Breast epithelium (tissue), 4 donors: ENCODE measurements at regions not wholly inside any gene's neighbourhood (a gene's known extent, or its start where the extent isn't known, plus 50 kb on each side); places are given as distances from the start of the nearest gene placed in this dataset.
A peak's percentile ranks its signal among the peaks of the same experiment; 100 is the strongest.
"Not testable (repeated sequence)": the region's sequence is repeated elsewhere in the genome, so short reads cannot be mapped to it uniquely, and the experiment has no call there.

ENCODE experiments used
- DNase-seq, 2 donors: peaks; one replicate each; pipeline ENCODE4 v3.0.0-alpha.2; 2019; ENCODE audit warnings: low spot score in 2 of 2
- H3K27ac ChIP-seq, 2 donors: fragments of 200-600 bp; sonication (generic) in 1 of 2; one replicate each; pipeline ENCODE4 v1.5.1; 2016 to 2019; ENCODE audit warnings: mild to moderate bottlenecking in 1 of 2
- H3K27me3 ChIP-seq, 2 donors: fragments of 200-600 bp; sonication (generic) in 1 of 2; one replicate each; pipeline versions ENCODE4 v1.5.1 to v1.6.0; 2017 to 2019; ENCODE audit warnings: control low read depth in 1 of 2, mild to moderate bottlenecking in 1 of 2
- H3K36me3 ChIP-seq: fragments of 200-600 bp; one replicate; pipeline ENCODE4 v1.5.1; 2019
- H3K4me1 ChIP-seq, 2 donors: fragments of 200-600 bp; sonication (generic); one replicate each; pipeline ENCODE4 v1.5.1; 2016 to 2019; ENCODE audit warnings: control low read depth in 1 of 2
- H3K4me3 ChIP-seq, 3 donors: fragments of 200-600 bp; sonication (generic); 1 replicate in 2 of 3; 2 replicates in 1 of 3; pipeline ENCODE4 v1.5.1; 2016 to 2019; ENCODE audit warnings: mild to moderate bottlenecking in 3 of 3, moderate library complexity in 2 of 3
- H3K9me3 ChIP-seq, 2 donors: fragments of 200-600 bp; sonication (generic) in 1 of 2; one replicate each; pipeline ENCODE4 v1.5.1; 2016 to 2019; ENCODE audit warnings: control low read depth in 1 of 2
- POLR2A ChIP-seq: fragments of 450-650 bp; IDR thresholded peaks from one replicate; pipeline ENCODE4 v1.6.1; 2016; ENCODE audit warnings: antibody characterized with exemption, mild to moderate bottlenecking, moderate library complexity
- POLR2AphosphoS5 ChIP-seq, 3 donors: sonication (generic); formaldehyde crosslinking; IDR thresholded peaks; one replicate each; pipeline ENCODE4 v1.6.1; 2017; ENCODE audit warnings: antibody characterized with exemption in 3 of 3
- intact Hi-C: fragments of 100-400 bp; cut with DNase I; formaldehyde crosslinking; loops from one replicate; pipeline ENCODE4 v1.15.1; 2023; ENCODE audit warnings: low total_unique reads
- TF ChIP-seq, protein P1 (sequence below), 3 donors: fragments of 450-650 bp; IDR thresholded peaks; one replicate each; pipeline ENCODE4 v1.5.1; 2016 to 2017; ENCODE audit warnings: antibody characterized with exemption in 3 of 3, mild to moderate bottlenecking in 3 of 3, moderate library complexity in 3 of 3

DNA sequence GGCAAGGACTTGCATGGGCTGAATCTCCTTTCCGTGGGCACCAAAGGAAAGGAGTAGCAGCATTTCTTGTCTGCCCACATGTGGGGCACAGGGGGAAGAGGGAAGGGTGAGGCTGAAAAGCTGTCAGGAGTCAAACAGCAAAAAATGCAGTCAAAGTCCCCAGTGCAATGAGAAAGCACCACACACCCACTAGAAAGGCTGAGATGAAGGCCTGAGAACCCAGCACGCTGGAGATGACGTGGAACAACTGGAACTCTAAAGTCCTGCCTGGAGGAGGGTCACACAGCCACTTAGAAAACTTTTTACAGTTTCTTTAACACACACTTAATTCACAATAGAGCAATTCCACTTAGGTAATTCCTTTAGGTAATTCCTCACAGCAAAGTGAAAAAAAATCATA lies 94.6 kb upstream of the IGFBPL1 start:
- H3K9me3 ChIP-seq: no peaks in the 10 kb centered on the region
- no peak overlapping the region for H3K27ac ChIP-seq
- H3K4me1 ChIP-seq: no peaks in the 10 kb centered on the region
- H3K36me3 ChIP-seq: no peaks in the 10 kb centered on the region
- TF ChIP-seq POLR2AphosphoS5 (IDR thresholded peaks at IDR 0.05) (no peak), POLR2A (no peak)
- TF ChIP-seq, protein P1, sequence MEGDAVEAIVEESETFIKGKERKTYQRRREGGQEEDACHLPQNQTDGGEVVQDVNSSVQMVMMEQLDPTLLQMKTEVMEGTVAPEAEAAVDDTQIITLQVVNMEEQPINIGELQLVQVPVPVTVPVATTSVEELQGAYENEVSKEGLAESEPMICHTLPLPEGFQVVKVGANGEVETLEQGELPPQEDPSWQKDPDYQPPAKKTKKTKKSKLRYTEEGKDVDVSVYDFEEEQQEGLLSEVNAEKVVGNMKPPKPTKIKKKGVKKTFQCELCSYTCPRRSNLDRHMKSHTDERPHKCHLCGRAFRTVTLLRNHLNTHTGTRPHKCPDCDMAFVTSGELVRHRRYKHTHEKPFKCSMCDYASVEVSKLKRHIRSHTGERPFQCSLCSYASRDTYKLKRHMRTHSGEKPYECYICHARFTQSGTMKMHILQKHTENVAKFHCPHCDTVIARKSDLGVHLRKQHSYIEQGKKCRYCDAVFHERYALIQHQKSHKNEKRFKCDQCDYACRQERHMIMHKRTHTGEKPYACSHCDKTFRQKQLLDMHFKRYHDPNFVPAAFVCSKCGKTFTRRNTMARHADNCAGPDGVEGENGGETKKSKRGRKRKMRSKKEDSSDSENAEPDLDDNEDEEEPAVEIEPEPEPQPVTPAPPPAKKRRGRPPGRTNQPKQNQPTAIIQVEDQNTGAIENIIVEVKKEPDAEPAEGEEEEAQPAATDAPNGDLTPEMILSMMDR (IDR thresholded peaks at IDR 0.05): no peak
- intact Hi-C loops: no loop called here
- no peak overlapping the region for H3K4me3 ChIP-seq
- DNase-seq: no peak
- no peaks in the 10 kb centered on the region for H3K27me3 ChIP-seq

DNA sequence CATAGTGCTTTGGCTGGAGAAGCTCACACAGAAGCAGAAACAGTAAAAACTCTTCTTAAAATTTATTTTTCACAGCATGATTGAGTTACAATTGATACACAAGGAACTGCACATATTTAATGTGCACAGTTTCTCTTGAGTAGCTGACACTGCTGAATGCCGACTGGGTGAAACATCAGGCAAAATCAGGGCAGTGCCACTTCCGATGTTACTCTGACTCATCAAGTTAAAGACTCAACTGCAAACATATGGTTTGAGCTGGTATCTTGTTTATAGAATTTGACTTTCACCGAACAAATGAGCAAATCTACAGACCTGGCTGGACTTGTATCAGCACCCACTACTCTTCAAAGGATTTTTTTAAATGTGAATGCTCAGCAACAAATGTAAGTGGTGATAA lies 92.0 kb upstream of the IGFBPL1 start:
- H3K36me3 ChIP-seq, DNase-seq, intact Hi-C loops, H3K27me3 ChIP-seq, H3K4me1 ChIP-seq, H3K4me3 ChIP-seq, H3K27ac ChIP-seq, H3K9me3 ChIP-seq: not testable (repeated sequence)

DNA sequence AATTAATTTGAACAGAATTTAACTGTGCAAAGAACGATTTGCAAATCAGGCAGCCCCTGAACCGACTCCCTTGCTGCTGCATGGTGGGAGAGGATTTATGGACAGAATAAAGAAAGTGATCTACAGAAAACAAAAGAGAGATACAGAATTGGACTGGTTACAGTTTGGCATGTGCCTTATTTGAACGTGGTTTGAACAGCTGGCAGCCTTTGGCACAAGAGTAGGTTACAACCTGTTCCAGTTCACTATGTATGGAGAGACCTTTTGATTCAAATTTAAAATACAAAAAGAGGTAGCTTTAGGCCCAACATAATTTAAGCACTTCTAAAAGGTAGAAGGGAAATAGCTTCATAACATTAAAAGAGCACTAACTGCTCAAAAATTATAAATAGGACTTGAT lies 90.8 kb upstream of the IGFBPL1 start:
- H3K4me3 ChIP-seq, H3K27me3 ChIP-seq, DNase-seq, H3K36me3 ChIP-seq, H3K9me3 ChIP-seq, H3K4me1 ChIP-seq, H3K27ac ChIP-seq, intact Hi-C loops: not testable (repeated sequence)

DNA sequence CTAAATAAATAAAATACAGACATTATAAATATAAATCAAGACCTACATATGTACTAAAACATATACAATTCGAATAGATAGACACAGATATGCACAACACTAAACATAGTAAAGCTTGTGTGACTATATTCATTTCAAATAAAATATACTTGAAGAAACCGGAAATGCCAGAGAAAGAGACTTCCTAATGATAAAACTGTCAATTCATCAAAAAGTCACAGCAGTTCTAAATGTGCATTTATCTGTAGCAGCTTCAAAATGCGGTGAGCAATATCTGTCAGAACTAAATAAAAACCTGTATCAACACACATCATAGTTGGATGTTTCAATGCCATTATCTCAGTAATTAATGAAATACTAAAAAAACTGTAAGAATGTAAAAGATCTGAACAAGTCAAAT lies 86.1 kb upstream of the IGFBPL1 start:
- H3K27ac ChIP-seq, H3K4me3 ChIP-seq, H3K27me3 ChIP-seq, H3K4me1 ChIP-seq, H3K9me3 ChIP-seq, H3K36me3 ChIP-seq, DNase-seq, intact Hi-C loops: not testable (repeated sequence)

- H3K9me3 ChIP-seq: no peaks in the 10 kb centered on the region
- intact Hi-C loops: no loop called here
- H3K27ac ChIP-seq: no peak overlapping the region
- no peaks in the 10 kb centered on the region for H3K36me3 ChIP-seq
- H3K27me3 ChIP-seq: no peaks in the 10 kb centered on the region
- no peaks in the 10 kb centered on the region for H3K4me1 ChIP-seq
- H3K4me3 ChIP-seq: no peak overlapping the region
- DNase-seq: no peak
- TF ChIP-seq POLR2AphosphoS5 (IDR thresholded peaks at IDR 0.05) (no peak), POLR2A (no peak)
- TF ChIP-seq, protein P1 (IDR thresholded peaks at IDR 0.05): no peak
These were observed 83.3 kb upstream of the IGFBPL1 start for GRCh38 chr9:38507587-38507986.

- H3K36me3 ChIP-seq, H3K27ac ChIP-seq, intact Hi-C loops, H3K9me3 ChIP-seq, H3K27me3 ChIP-seq, H3K4me3 ChIP-seq, H3K4me1 ChIP-seq: not testable (repeated sequence)
- peak in 1 of 2 donors; percentile 31 for DNase-seq
These were observed 75.9 kb upstream of the IGFBPL1 start for GRCh38 chr9:38500171-38500570.

GRCh38 chr9:38498551-38498950 lies 74.3 kb upstream of the IGFBPL1 start:
- H3K4me3 ChIP-seq, H3K27me3 ChIP-seq, H3K36me3 ChIP-seq, DNase-seq, H3K27ac ChIP-seq, intact Hi-C loops, H3K4me1 ChIP-seq, H3K9me3 ChIP-seq: not testable (repeated sequence)

- Histone ChIP-seq H3K4me3 (no peak overlapping the region), H3K4me1 (no peaks in the 10 kb centered on the region), H3K9me3 (no peaks in the 10 kb centered on the region), H3K36me3 (no peaks in the 10 kb centered on the region), H3K27me3 (no peaks in the 10 kb centered on the region), H3K27ac (no peak overlapping the region)
- no peak for TF ChIP-seq POLR2AphosphoS5 (IDR thresholded peaks at IDR 0.05)
- no peak for TF ChIP-seq POLR2A
- TF ChIP-seq, protein P1 (IDR thresholded peaks at IDR 0.05): no peak
- DNase-seq: no peak
- intact Hi-C loops: loop anchor here (5.0 kb wide), 1 partner anchor 372 kb away; no protein-coding TSS in a partner anchor
These were observed 64.8 kb upstream of the IGFBPL1 start for GRCh38 chr9:38489057-38489456.
